Breast epithelium (tissue), 4 donors: ENCODE measurements at regions not wholly inside any gene's neighbourhood (a gene's known extent, or its start where the extent isn't known, plus 50 kb on each side); places are given as distances from the start of the nearest gene placed in this dataset.
"Not testable (repeated sequence)": the region's sequence is repeated elsewhere in the genome, so short reads cannot be mapped to it uniquely, and the experiment has no call there.

ENCODE experiments used
- DNase-seq, 2 donors: peaks; one replicate each; pipeline ENCODE4 v3.0.0-alpha.2; 2019; ENCODE audit warnings: low spot score in 2 of 2
- H3K27ac ChIP-seq, 2 donors: fragments of 200-600 bp; sonication (generic) in 1 of 2; one replicate each; pipeline ENCODE4 v1.5.1; 2016 to 2019; ENCODE audit warnings: mild to moderate bottlenecking in 1 of 2
- H3K27me3 ChIP-seq, 2 donors: fragments of 200-600 bp; sonication (generic) in 1 of 2; one replicate each; pipeline versions ENCODE4 v1.5.1 to v1.6.0; 2017 to 2019; ENCODE audit warnings: control low read depth in 1 of 2, mild to moderate bottlenecking in 1 of 2
- H3K36me3 ChIP-seq: fragments of 200-600 bp; one replicate; pipeline ENCODE4 v1.5.1; 2019
- H3K4me1 ChIP-seq, 2 donors: fragments of 200-600 bp; sonication (generic); one replicate each; pipeline ENCODE4 v1.5.1; 2016 to 2019; ENCODE audit warnings: control low read depth in 1 of 2
- H3K4me3 ChIP-seq, 3 donors: fragments of 200-600 bp; sonication (generic); 1 replicate in 2 of 3; 2 replicates in 1 of 3; pipeline ENCODE4 v1.5.1; 2016 to 2019; ENCODE audit warnings: mild to moderate bottlenecking in 3 of 3, moderate library complexity in 2 of 3
- H3K9me3 ChIP-seq, 2 donors: fragments of 200-600 bp; sonication (generic) in 1 of 2; one replicate each; pipeline ENCODE4 v1.5.1; 2016 to 2019; ENCODE audit warnings: control low read depth in 1 of 2
- CTCF ChIP-seq, 3 donors: fragments of 450-650 bp; IDR thresholded peaks; one replicate each; pipeline ENCODE4 v1.5.1; 2016 to 2017; ENCODE audit warnings: antibody characterized with exemption in 3 of 3, mild to moderate bottlenecking in 3 of 3, moderate library complexity in 3 of 3
- POLR2A ChIP-seq: fragments of 450-650 bp; IDR thresholded peaks from one replicate; pipeline ENCODE4 v1.6.1; 2016; ENCODE audit warnings: antibody characterized with exemption, mild to moderate bottlenecking, moderate library complexity
- POLR2AphosphoS5 ChIP-seq, 3 donors: sonication (generic); formaldehyde crosslinking; IDR thresholded peaks; one replicate each; pipeline ENCODE4 v1.6.1; 2017; ENCODE audit warnings: antibody characterized with exemption in 3 of 3
- intact Hi-C: fragments of 100-400 bp; cut with DNase I; formaldehyde crosslinking; loops from one replicate; pipeline ENCODE4 v1.15.1; 2023; ENCODE audit warnings: low total_unique reads

- peak overlapping the region; percentile 20 to 52 for H3K27ac ChIP-seq
Observed at GRCh38 chr5:158499075-158499891, 600.4 kb downstream of the EBF1 start.

GRCh38 chr5:158496624-158497023 lies 603.1 kb downstream of the EBF1 start:
- Histone ChIP-seq H3K27me3 (no peaks in the 10 kb centered on the region), H3K4me3 (no peak overlapping the region), H3K27ac (no peak overlapping the region), H3K36me3 (no peaks in the 10 kb centered on the region), H3K4me1 (no peaks in the 10 kb centered on the region), H3K9me3 (no peaks in the 10 kb centered on the region)
- intact Hi-C loops = no loop called here
- no peak for DNase-seq
- TF ChIP-seq CTCF (IDR thresholded peaks at IDR 0.05) (no peak), POLR2A (no peak), POLR2AphosphoS5 (IDR thresholded peaks at IDR 0.05) (no peak)

More at GRCh38 chr5:158499075-158499891, 600.4 kb downstream of the EBF1 start:
- DNase-seq = no peak
- Histone ChIP-seq H3K9me3 (no peaks in the 10 kb centered on the region), H3K27me3 (no peaks in the 10 kb centered on the region), H3K4me1 (no peaks in the 10 kb centered on the region), H3K36me3 (no peaks in the 10 kb centered on the region), H3K4me3 (no peak overlapping the region)
- intact Hi-C loops = no loop called here
- no peak for TF ChIP-seq CTCF (IDR thresholded peaks at IDR 0.05)
- TF ChIP-seq POLR2A = no peak
- TF ChIP-seq POLR2AphosphoS5 (IDR thresholded peaks at IDR 0.05) = peak in 1 of 3 donors; percentile 30

GRCh38 chr5:158494541-158494940 lies 605.2 kb downstream of the EBF1 start:
- Histone ChIP-seq H3K27ac (no peak overlapping the region), H3K4me1 (no peaks in the 10 kb centered on the region), H3K36me3 (no peaks in the 10 kb centered on the region), H3K27me3 (no peaks in the 10 kb centered on the region), H3K9me3 (no peaks in the 10 kb centered on the region), H3K4me3 (no peak overlapping the region)
- intact Hi-C loops = no loop called here
- TF ChIP-seq CTCF (IDR thresholded peaks at IDR 0.05) (no peak), POLR2A (no peak), POLR2AphosphoS5 (IDR thresholded peaks at IDR 0.05) (no peak)
- DNase-seq = no peak

GRCh38 chr5:158494044-158494443 lies 605.7 kb downstream of the EBF1 start:
- intact Hi-C loops, H3K4me1 ChIP-seq, H3K4me3 ChIP-seq, DNase-seq, H3K36me3 ChIP-seq, H3K27ac ChIP-seq, H3K27me3 ChIP-seq, H3K9me3 ChIP-seq: not testable (repeated sequence)

- Histone ChIP-seq H3K9me3 (no peaks in the 10 kb centered on the region), H3K27ac (no peak overlapping the region), H3K4me3 (no peak overlapping the region), H3K36me3 (no peaks in the 10 kb centered on the region), H3K4me1 (no peaks in the 10 kb centered on the region), H3K27me3 (no peaks in the 10 kb centered on the region)
- no peak for TF ChIP-seq POLR2A
- TF ChIP-seq POLR2AphosphoS5 (IDR thresholded peaks at IDR 0.05) = no peak
- TF ChIP-seq CTCF (IDR thresholded peaks at IDR 0.05) = no peak
- intact Hi-C loops = no loop called here
- no peak for DNase-seq
Observed at GRCh38 chr5:158492841-158493242, 606.9 kb downstream of the EBF1 start.
